NCI-H82 treated with DMSO at 0.1 percent for 48 hours (cell line): ENCODE measurements at regions not wholly inside any gene's neighbourhood (a gene's known extent, or its start where the extent isn't known, plus 50 kb on each side); places are given as distances from the start of the nearest gene placed in this dataset.

Experiments
- DNase-seq: peaks from one replicate; lab custom pipeline; 2025; ENCODE audit not compliant: unreplicated experiment; lab: John Stamatoyannopoulos, UW

- DNase-seq: no peak
Observed at GRCh38 chr1:224564454-224565084, 51.5 kb upstream of the CNIH3 start.

- no peak for DNase-seq
Observed at GRCh38 chr1:224565186-224565585, 50.9 kb upstream of the CNIH3 start.

GRCh38 chr1:224565611-224566406 is 50.3 kb upstream of the CNIH3 start:
- DNase-seq: no peak
